Mesendoderm (in vitro differentiated cells): ENCODE measurements at regions not wholly inside any gene's neighbourhood (a gene's known extent, or its start where the extent isn't known, plus 50 kb on each side); places are given as distances from the start of the nearest gene placed in this dataset.

Experiments
- DNase-seq: peaks from one replicate; pipeline ENCODE4 v3.0.0; 2013
- H2AK5ac ChIP-seq: 2 replicates; pipeline ENCODE4 v1.6.1; 2013; ENCODE audit warnings: low read length, inconsistent platforms
- H2BK120ac ChIP-seq: 2 replicates; pipeline ENCODE4 v1.6.1; 2013; ENCODE audit warnings: low read depth, mild to moderate bottlenecking, low read length, moderate library complexity, mixed read lengths
- H2BK15ac ChIP-seq: replicated peaks from 2 replicates; pipeline ENCODE4 v1.6.1; 2013; ENCODE audit warnings: low read depth, mild to moderate bottlenecking, moderate library complexity
- H2BK5ac ChIP-seq: 2 replicates; pipeline ENCODE4 v1.6.1; 2013; ENCODE audit warnings: low read length, inconsistent platforms
- H3K18ac ChIP-seq: 2 replicates; pipeline ENCODE4 v1.6.1; 2013; ENCODE audit warnings: mild to moderate bottlenecking, low read length, mixed read lengths
- H3K23ac ChIP-seq: one replicate; pipeline ENCODE4 v1.6.1; 2013; ENCODE audit warnings: low read length
- H3K27ac ChIP-seq: 2 replicates; pipeline ENCODE4 v1.5.1; 2013; ENCODE audit warnings: low read depth, mild to moderate bottlenecking, inconsistent platforms, low read length, moderate library complexity
- H3K27me3 ChIP-seq: 2 replicates; pipeline ENCODE4 v1.6.1; 2013; ENCODE audit warnings: low read length, control low read depth, mild to moderate bottlenecking, inconsistent platforms; ENCODE audit not compliant: insufficient read depth, poor library complexity
- H3K36me3 ChIP-seq: 2 replicates; pipeline ENCODE4 v1.6.1; 2013; ENCODE audit warnings: low read length, inconsistent platforms; ENCODE audit not compliant: control insufficient read depth, insufficient read depth
- H3K4ac ChIP-seq: one replicate; pipeline ENCODE4 v1.6.1; 2013; ENCODE audit warnings: low read depth, mild to moderate bottlenecking, low read length, moderate library complexity
- H3K4me1 ChIP-seq: 2 replicates; pipeline ENCODE4 v1.6.1; 2013; ENCODE audit warnings: low read depth, low read length, inconsistent platforms; ENCODE audit not compliant: control insufficient read depth
- H3K4me2 ChIP-seq: 2 replicates; pipeline ENCODE4 v1.6.1; 2013; ENCODE audit warnings: low read length
- H3K4me3 ChIP-seq: 2 replicates; pipeline ENCODE4 v1.5.1; 2013; ENCODE audit warnings: mild to moderate bottlenecking, low read length
- H3K56ac ChIP-seq: one replicate; pipeline ENCODE4 v1.6.1; 2013; ENCODE audit warnings: low read length
- H3K79me1 ChIP-seq: 2 replicates; pipeline ENCODE4 v1.6.1; 2013; ENCODE audit warnings: low read length, inconsistent platforms
- H3K79me2 ChIP-seq: 2 replicates; pipeline ENCODE4 v1.6.1; 2013; ENCODE audit warnings: mild to moderate bottlenecking, low read length; ENCODE audit not compliant: control insufficient read depth, insufficient read depth
- H3K9ac ChIP-seq: 2 replicates; pipeline ENCODE4 v1.6.1; 2013; ENCODE audit warnings: low read length, inconsistent platforms
- H4K5ac ChIP-seq: one replicate; pipeline ENCODE4 v1.6.1; 2013; ENCODE audit warnings: low read length
- H4K8ac ChIP-seq: one replicate; pipeline ENCODE4 v1.6.1; 2013; ENCODE audit warnings: low read depth, mild to moderate bottlenecking, control low read depth, low read length, moderate library complexity
- WGBS: extraction: QIAGEN DNeasy Blood & Tissue Kit; methylation state at CpG from one replicate; pipeline ENCODE4 v1.1.7; 2013; ENCODE audit warnings: low lambda C conversion rate, missing lambda C conversion rate; ENCODE audit not compliant: insufficient coverage; ENCODE audit errors: extremely low coverage; 5-methylcytosine and 5-hydroxymethylcytosine counted together

GRCh38 chr12:115709540-115710011 is 567.9 kb downstream of the MED13L start:
- no peak for DNase-seq
- no CpG with 5 or more reads among the region's 10 CpGs for WGBS
- Histone ChIP-seq H3K4me2 (no peak overlapping the region), H2BK120ac (no peak overlapping the region), H3K27me3 (no peaks in the 10 kb centered on the region), H4K8ac (no peak overlapping the region), H3K79me2 (no peaks in the 10 kb centered on the region), H2AK5ac (no peak overlapping the region), H3K23ac (no peak overlapping the region), H3K4me3 (no peak overlapping the region), H3K9ac (no peak overlapping the region), H2BK5ac (no peak overlapping the region), H4K5ac (no peak overlapping the region), H3K4me1 (no peaks in the 10 kb centered on the region), H3K27ac (no peak overlapping the region), H3K79me1 (no peaks in the 10 kb centered on the region), H3K36me3 (no peaks in the 10 kb centered on the region), H3K18ac (no peak overlapping the region), H3K56ac (no peak overlapping the region), H3K4ac (no peak overlapping the region), H2BK15ac (no peak overlapping the region)

- no peak overlapping the region for H2BK120ac ChIP-seq
- no peak overlapping the region for H3K4me2 ChIP-seq
- no peaks in the 10 kb centered on the region for H3K36me3 ChIP-seq
- H3K79me1 ChIP-seq: no peaks in the 10 kb centered on the region
- H3K79me2 ChIP-seq: no peaks in the 10 kb centered on the region
- H3K23ac ChIP-seq: no peak overlapping the region
- H2AK5ac ChIP-seq: no peak overlapping the region
- H3K9ac ChIP-seq: no peak overlapping the region
- no peak overlapping the region for H2BK15ac ChIP-seq
- WGBS: no CpG with 5 or more reads among the region's 2 CpGs
- H3K18ac ChIP-seq: no peak overlapping the region
- H4K5ac ChIP-seq: no peak overlapping the region
- no peak overlapping the region for H3K4ac ChIP-seq
- H3K27me3 ChIP-seq: no peaks in the 10 kb centered on the region
- H3K56ac ChIP-seq: no peak overlapping the region
- H3K4me1 ChIP-seq: no peaks in the 10 kb centered on the region
- no peak overlapping the region for H4K8ac ChIP-seq
- no peak overlapping the region for H3K27ac ChIP-seq
- H3K4me3 ChIP-seq: no peak overlapping the region
- no peak overlapping the region for H2BK5ac ChIP-seq
- no peak for DNase-seq
Observed at GRCh38 chr12:115708801-115709200, 568.7 kb downstream of the MED13L start.

- Histone ChIP-seq H2BK15ac (no peak overlapping the region), H3K27me3 (no peaks in the 10 kb centered on the region), H3K4me2 (no peak overlapping the region), H3K9ac (no peak overlapping the region), H3K4me1 (no peaks in the 10 kb centered on the region), H2AK5ac (no peak overlapping the region), H3K23ac (no peak overlapping the region), H3K36me3 (no peaks in the 10 kb centered on the region), H3K79me2 (no peaks in the 10 kb centered on the region), H3K4me3 (no peak overlapping the region), H3K79me1 (no peaks in the 10 kb centered on the region), H3K4ac (no peak overlapping the region), H4K5ac (no peak overlapping the region), H4K8ac (no peak overlapping the region), H3K56ac (no peak overlapping the region), H2BK5ac (no peak overlapping the region), H3K27ac (no peak overlapping the region), H2BK120ac (no peak overlapping the region), H3K18ac (no peak overlapping the region)
- no CpG with 5 or more reads among the region's 7 CpGs for WGBS
- DNase-seq: no peak
Observed at GRCh38 chr12:115700896-115701465, 576.5 kb downstream of the MED13L start.

- H3K79me2 ChIP-seq: no peaks in the 10 kb centered on the region
- no peaks in the 10 kb centered on the region for H3K4me1 ChIP-seq
- no peak overlapping the region for H3K23ac ChIP-seq
- H3K4me2 ChIP-seq: no peak overlapping the region
- no peak overlapping the region for H3K4ac ChIP-seq
- DNase-seq: no peak
- no peak overlapping the region for H2AK5ac ChIP-seq
- H3K36me3 ChIP-seq: no peaks in the 10 kb centered on the region
- H4K5ac ChIP-seq: no peak overlapping the region
- H3K9ac ChIP-seq: no peak overlapping the region
- H3K18ac ChIP-seq: no peak overlapping the region
- H4K8ac ChIP-seq: no peak overlapping the region
- no peak overlapping the region for H2BK5ac ChIP-seq
- H2BK120ac ChIP-seq: no peak overlapping the region
- WGBS: no CpG with 5 or more reads among the region's 2 CpGs
- H3K27me3 ChIP-seq: no peaks in the 10 kb centered on the region
- H3K79me1 ChIP-seq: no peaks in the 10 kb centered on the region
- H3K56ac ChIP-seq: no peak overlapping the region
- no peak overlapping the region for H2BK15ac ChIP-seq
- H3K27ac ChIP-seq: no peak overlapping the region
- no peak overlapping the region for H3K4me3 ChIP-seq
Observed at GRCh38 chr12:115700081-115700480, 577.4 kb downstream of the MED13L start.

GRCh38 chr12:115698257-115698656 is 579.2 kb downstream of the MED13L start:
- no peaks in the 10 kb centered on the region for H3K4me1 ChIP-seq
- H3K4me2 ChIP-seq: no peak overlapping the region
- DNase-seq: no peak
- no CpG with 5 or more reads among the region's 3 CpGs for WGBS
- no peak overlapping the region for H2BK120ac ChIP-seq
- no peak overlapping the region for H3K4me3 ChIP-seq
- H3K23ac ChIP-seq: no peak overlapping the region
- H3K27me3 ChIP-seq: no peaks in the 10 kb centered on the region
- no peak overlapping the region for H3K9ac ChIP-seq
- H3K79me2 ChIP-seq: no peaks in the 10 kb centered on the region
- H4K5ac ChIP-seq: no peak overlapping the region
- H4K8ac ChIP-seq: no peak overlapping the region
- no peak overlapping the region for H3K27ac ChIP-seq
- H2AK5ac ChIP-seq: no peak overlapping the region
- no peak overlapping the region for H2BK15ac ChIP-seq
- H2BK5ac ChIP-seq: no peak overlapping the region
- H3K4ac ChIP-seq: no peak overlapping the region
- H3K36me3 ChIP-seq: no peaks in the 10 kb centered on the region
- no peak overlapping the region for H3K56ac ChIP-seq
- no peaks in the 10 kb centered on the region for H3K79me1 ChIP-seq
- no peak overlapping the region for H3K18ac ChIP-seq

GRCh38 chr12:115697340-115697739 is 580.2 kb downstream of the MED13L start:
- Histone ChIP-seq H2BK120ac (no peak overlapping the region), H2BK5ac (no peak overlapping the region), H4K8ac (no peak overlapping the region), H3K4me2 (no peak overlapping the region), H3K4ac (no peak overlapping the region), H3K56ac (no peak overlapping the region), H3K79me2 (no peaks in the 10 kb centered on the region), H2AK5ac (no peak overlapping the region), H3K23ac (no peak overlapping the region), H3K18ac (no peak overlapping the region), H4K5ac (no peak overlapping the region), H3K4me3 (no peak overlapping the region), H3K9ac (no peak overlapping the region), H3K4me1 (no peaks in the 10 kb centered on the region), H3K36me3 (no peaks in the 10 kb centered on the region), H2BK15ac (no peak overlapping the region), H3K27me3 (no peaks in the 10 kb centered on the region), H3K79me1 (no peaks in the 10 kb centered on the region), H3K27ac (no peak overlapping the region)
- no peak for DNase-seq
- no CpG with 5 or more reads among the region's 5 CpGs for WGBS
